ENCODE measurements at regions not wholly inside any gene's neighbourhood (a gene's known extent, or its start where the extent isn't known, plus 50 kb on each side); places are given as distances from the start of the nearest gene placed in this dataset.

- in situ Hi-C loops (cut with MboI; ENCODE audit: low pct_unique_long_range_greater_than_20kb, low sequenced_read_pairs, unreplicated experiment), result no loop called here
- TF ChIP-seq, protein P1, sequence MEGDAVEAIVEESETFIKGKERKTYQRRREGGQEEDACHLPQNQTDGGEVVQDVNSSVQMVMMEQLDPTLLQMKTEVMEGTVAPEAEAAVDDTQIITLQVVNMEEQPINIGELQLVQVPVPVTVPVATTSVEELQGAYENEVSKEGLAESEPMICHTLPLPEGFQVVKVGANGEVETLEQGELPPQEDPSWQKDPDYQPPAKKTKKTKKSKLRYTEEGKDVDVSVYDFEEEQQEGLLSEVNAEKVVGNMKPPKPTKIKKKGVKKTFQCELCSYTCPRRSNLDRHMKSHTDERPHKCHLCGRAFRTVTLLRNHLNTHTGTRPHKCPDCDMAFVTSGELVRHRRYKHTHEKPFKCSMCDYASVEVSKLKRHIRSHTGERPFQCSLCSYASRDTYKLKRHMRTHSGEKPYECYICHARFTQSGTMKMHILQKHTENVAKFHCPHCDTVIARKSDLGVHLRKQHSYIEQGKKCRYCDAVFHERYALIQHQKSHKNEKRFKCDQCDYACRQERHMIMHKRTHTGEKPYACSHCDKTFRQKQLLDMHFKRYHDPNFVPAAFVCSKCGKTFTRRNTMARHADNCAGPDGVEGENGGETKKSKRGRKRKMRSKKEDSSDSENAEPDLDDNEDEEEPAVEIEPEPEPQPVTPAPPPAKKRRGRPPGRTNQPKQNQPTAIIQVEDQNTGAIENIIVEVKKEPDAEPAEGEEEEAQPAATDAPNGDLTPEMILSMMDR (IDR thresholded peaks at IDR 0.05; ENCODE audit: extremely low read depth, insufficient read depth, missing control alignments), result no peak
- DNase-seq (ENCODE audit: low spot score), result no peak
Measured at GRCh38 chr5:56514245-56514644, 281.1 kb upstream of the ANKRD55 start.

DNA sequence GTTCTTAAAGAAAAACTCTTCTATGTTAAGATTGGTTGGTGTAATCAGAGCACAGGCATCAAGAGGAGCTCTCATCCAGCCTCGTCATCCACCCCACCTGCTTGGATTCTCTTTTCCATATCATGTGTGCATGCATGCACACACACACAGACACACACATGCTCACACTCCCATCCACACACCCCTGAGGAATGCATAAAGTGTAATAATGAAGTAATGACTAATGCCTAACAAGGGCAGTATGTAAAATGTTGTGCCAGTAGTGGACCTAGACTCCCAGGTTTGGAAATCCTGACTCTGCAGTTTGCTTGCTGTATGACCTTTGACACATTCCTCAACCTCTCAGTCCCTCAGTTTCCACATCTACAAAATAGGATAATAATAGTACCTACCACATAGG lies 280.0 kb upstream of the ANKRD55 start:
- TF ChIP-seq, protein P1 (IDR thresholded peaks at IDR 0.05; ENCODE audit: extremely low read depth, insufficient read depth, missing control alignments), result no peak
- DNase-seq (ENCODE audit: low spot score), result no peak
- in situ Hi-C loops (cut with MboI; ENCODE audit: low pct_unique_long_range_greater_than_20kb, low sequenced_read_pairs, unreplicated experiment), result no loop called here

- TF ChIP-seq, protein P1 (IDR thresholded peaks at IDR 0.05; ENCODE audit: extremely low read depth, insufficient read depth, missing control alignments), result no peak
- DNase-seq (ENCODE audit: low spot score), result no peak
- in situ Hi-C loops (cut with MboI; ENCODE audit: low pct_unique_long_range_greater_than_20kb, low sequenced_read_pairs, unreplicated experiment), result no loop called here
Measured at GRCh38 chr5:56512313-56512996, 279.3 kb upstream of the ANKRD55 start.

DNA sequence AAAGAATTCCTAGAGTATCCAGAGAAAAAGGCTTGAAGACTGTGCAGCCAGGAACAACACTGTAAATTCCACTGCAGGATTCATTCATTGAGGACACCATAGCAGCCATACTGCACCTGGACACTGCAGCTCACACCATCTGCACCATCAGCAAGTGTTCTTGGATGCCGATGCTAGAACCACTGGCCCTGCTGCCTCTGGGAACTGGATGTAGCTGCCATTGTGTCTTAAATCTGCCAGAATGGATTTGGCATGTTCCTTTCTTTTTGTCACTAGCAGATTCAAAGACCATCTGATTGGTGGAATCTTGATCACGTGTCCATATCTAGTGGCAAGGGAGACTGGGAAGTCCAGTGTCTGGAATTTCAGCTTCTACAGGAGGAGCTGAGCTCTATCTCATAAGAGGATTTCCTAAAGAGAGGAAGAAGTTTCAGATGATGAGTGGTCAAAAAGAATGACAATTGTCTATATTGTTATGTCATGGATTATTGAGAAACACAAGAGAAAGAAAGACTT lies 278.3 kb upstream of the ANKRD55 start:
- in situ Hi-C loops (cut with MboI; ENCODE audit: low pct_unique_long_range_greater_than_20kb, low sequenced_read_pairs, unreplicated experiment), result no loop called here
- TF ChIP-seq, protein P1 (IDR thresholded peaks at IDR 0.05; ENCODE audit: extremely low read depth, insufficient read depth, missing control alignments), result no peak
- no peak for DNase-seq (ENCODE audit: low spot score)

DNA sequence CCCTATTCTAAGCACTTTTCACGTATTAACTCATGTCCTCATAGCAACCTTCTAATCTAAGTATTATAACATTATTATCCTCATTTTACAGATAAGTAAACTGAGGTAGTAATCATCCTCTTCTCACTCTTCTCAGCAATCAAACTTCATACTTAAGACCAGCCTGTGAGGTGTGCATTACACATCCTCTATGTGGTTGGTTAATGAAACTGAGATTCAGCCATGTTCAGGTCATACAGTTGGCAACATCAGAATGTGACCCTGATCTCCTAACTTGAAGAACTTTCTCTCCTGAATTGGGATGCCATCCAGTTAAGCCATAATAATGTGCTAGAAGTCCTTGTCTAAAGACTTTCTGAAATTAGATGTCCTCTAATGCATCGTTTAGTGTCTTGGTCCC lies 275.1 kb upstream of the ANKRD55 start:
- in situ Hi-C loops (cut with MboI; ENCODE audit: low pct_unique_long_range_greater_than_20kb, low sequenced_read_pairs, unreplicated experiment), result no loop called here
- TF ChIP-seq, protein P1 (IDR thresholded peaks at IDR 0.05; ENCODE audit: extremely low read depth, insufficient read depth, missing control alignments), result no peak
- DNase-seq (ENCODE audit: low spot score), result no peak

DNA sequence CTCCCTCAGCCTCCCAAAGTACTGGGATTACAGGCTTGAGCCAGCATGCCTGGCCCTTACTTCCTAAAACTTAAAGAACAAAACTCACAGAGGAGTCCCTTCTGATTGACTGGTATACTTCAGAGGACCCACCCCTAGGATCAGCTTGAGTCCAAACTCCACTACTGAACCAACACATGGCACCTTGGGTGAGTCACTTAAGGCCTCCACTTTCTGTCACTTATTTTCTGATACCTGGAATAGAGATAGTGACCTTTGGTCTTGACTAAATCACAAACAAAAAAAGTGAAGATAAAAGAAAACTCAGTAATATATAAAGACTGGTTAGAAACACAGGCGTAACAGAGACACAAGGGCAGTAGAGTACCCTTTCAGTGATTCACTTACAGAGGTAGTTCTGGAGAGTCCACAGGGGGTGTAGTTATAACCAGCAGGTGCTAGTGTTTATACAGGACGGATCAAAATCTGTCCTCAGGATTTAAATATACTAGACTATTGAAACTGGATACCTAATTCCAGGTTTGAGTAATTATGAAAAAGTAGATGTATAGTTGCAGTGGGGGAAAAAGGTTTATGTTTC lies 274.3 kb upstream of the ANKRD55 start:
- no peak for DNase-seq (ENCODE audit: low spot score)
- in situ Hi-C loops (cut with MboI; ENCODE audit: low pct_unique_long_range_greater_than_20kb, low sequenced_read_pairs, unreplicated experiment), result no loop called here
- TF ChIP-seq, protein P1 (IDR thresholded peaks at IDR 0.05; ENCODE audit: extremely low read depth, insufficient read depth, missing control alignments), result no peak

Data from GM13977 (cell line).